C4-2B (cell line): ENCODE measurements at regions not wholly inside any gene's neighbourhood (a gene's known extent, or its start where the extent isn't known, plus 50 kb on each side); places are given as distances from the start of the nearest gene placed in this dataset.
"Not testable (repeated sequence)": the region's sequence is repeated elsewhere in the genome, so short reads cannot be mapped to it uniquely, and the experiment has no call there.

Experiments used
- H3K27ac ChIP-seq: fragments of 450-650 bp; 2 replicates; pipeline ENCODE4 v1.5.1; 2017
- CTCF ChIP-seq: fragments of 450-650 bp; conservative IDR thresholded peaks from 2 replicates; pipeline ENCODE4 v1.5.1; 2017; ENCODE audit warnings: mild to moderate bottlenecking
- ZFX ChIP-seq: fragments of 450-650 bp; IDR thresholded peaks from 2 replicates; pipeline ENCODE4 v1.6.1; 2017

GRCh38 chr13:74557870-74558269 is 423.7 kb upstream of the KLF12 start:
- no peak overlapping the region for H3K27ac ChIP-seq
- TF ChIP-seq CTCF, result no peak
- no peak for TF ChIP-seq ZFX

DNA sequence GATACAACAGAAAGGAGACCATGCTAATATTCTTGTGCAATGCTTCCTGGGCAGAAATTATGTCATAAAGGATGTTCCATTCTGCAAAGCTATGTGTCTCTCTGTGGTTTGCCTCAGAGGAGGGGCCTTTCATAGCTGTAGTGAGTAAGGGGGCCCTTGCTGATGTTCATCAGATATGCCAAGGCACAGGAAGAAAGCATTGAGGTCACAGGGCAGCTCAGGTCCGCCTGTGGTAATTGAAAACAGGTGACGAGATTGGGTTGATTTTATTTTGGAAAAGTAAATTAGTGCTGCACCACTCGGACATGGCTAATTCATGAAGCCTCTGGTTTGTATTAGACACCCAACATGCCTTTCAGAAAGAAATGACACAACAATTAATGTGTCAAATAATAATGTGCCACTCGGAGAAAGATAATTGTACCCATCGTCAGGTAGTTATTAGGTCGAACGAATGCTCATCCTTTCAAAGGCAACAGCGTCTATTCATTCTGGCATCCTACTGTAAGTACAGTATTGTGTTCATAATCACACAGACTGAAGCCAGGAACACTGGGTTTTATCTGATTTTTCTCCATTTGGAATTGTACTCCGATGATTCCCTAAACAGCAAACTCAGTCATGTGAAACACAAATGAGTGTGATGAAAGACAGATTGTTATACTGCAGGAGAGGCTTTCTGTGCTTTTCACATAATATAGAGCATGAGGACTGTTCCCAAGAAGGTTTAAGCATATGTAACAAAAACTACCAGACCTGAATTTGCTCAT is 421.6 kb upstream of the KLF12 start:
- H3K27ac ChIP-seq, result no peak overlapping the region
- no peak for TF ChIP-seq CTCF

GRCh38 chr13:74555276-74555625 is 421.0 kb upstream of the KLF12 start:
- no peak for TF ChIP-seq CTCF
- no peak for TF ChIP-seq ZFX
- H3K27ac ChIP-seq, result no peak overlapping the region

DNA sequence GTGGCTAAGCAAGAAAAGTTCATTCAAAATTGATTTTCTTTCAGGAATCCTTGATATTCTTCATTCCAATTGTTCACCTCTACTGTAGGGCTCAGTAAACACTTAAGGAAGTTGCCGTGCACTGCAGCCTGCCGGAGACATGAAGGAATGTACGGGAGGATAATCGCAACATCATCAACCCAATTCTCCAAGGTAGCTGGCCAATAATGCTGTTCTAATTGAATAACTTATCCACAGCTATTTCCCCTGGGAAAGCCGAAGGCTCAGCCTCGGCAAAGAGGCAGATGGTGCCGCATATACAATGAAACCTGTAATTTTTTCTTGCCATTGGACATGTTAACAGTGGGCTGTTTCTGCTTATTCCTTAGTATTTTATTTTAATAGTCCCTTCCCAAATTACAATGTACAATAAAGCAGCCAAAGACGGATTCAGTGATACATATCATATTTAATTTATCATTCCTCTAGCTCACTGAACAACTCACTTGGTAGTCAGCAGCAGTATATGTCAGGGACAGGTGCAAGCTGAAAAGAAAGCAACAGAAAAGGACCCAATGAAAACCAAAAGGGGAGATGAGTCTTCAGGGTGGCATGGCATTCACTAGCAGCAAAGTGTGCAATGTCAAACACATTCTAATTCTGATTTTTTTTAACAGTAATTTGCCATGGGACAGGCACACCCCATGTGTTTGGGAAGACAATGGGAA is 420.5 kb upstream of the KLF12 start:
- TF ChIP-seq ZFX (no peak), CTCF (no peak)
- H3K27ac ChIP-seq, result no peak overlapping the region

DNA sequence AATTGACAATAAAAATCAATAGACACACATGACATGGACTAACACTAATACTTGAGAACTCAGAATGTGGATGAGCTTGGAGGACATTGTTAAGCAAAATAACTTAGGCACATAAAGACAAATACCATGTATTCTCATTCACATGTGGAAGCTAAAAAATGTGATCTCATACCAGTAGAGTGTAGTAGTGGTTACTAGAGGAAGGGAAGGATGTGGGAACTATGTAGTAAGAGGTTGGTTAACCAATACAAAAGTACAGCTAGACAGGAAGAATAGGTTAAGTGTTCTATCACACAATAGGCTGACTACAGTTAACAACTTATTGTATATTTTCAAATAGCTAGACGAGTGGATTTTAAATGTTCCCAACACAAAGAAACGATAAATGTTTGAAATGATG is 415.8 kb upstream of the KLF12 start:
- no peak overlapping the region for H3K27ac ChIP-seq
- TF ChIP-seq ZFX, result no peak
- TF ChIP-seq CTCF, result no peak

DNA sequence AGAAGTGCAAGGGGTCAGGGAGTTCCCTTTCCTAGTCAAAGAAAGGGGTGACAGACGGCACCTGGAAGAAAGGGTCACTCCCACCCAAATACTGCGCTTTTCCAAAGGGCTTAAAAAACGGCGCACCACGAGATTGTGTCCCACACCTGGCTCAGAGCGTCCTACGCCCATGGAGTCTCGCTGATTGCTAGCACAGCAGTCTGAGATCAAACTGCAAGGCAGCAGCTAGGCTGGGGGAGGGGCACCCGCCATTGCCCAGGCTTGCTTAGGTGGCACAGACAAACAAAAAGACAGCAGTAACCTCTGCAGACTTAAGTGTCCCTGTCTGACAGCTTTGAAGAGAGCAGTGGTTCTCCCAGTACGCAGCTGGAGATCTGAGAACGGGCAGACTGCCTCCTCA is 402.4 kb upstream of the KLF12 start:
- not testable (repeated sequence) for H3K27ac ChIP-seq

DNA sequence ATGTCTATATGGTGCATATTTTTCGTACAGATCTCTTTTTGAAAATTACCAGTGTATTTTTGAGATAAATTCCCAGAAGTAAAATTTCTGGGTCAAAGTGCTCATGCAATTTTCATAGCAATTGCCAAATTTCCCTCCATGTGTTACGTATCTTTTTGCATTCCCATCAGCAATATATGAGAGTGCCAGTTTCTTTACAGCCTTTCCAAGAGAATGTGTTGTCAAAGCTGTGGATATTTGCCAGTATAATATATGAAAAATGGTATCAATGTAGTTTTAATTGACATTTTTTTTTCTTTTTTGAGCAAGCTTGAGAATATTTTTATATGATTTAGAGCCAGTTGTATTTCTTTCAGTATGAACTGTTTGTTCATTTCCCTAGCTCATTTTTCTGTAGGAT is 399.0 kb upstream of the KLF12 start:
- H3K27ac ChIP-seq, result no peak overlapping the region
- TF ChIP-seq ZFX (no peak), CTCF (no peak)

GRCh38 chr13:74530011-74530410 is 395.8 kb upstream of the KLF12 start:
- TF ChIP-seq ZFX (no peak), CTCF (no peak)
- no peak overlapping the region for H3K27ac ChIP-seq
